H9 (cell line): ENCODE measurements at regions not wholly inside any gene's neighbourhood (a gene's known extent, or its start where the extent isn't known, plus 50 kb on each side); places are given as distances from the start of the nearest gene placed in this dataset.

Experiments used
- DNase-seq: peaks from one replicate; pipeline ENCODE4 v3.0.0-alpha.2; 2017
- H2AFZ ChIP-seq: one replicate; pipeline ENCODE4 v1.6.1; 2013; ENCODE audit warnings: mild to moderate bottlenecking, low read length, control low read depth, moderate library complexity
- H2AK5ac ChIP-seq: 2 replicates; pipeline ENCODE4 v1.6.1; 2013; ENCODE audit warnings: low read length, control low read depth, mixed read lengths; ENCODE audit not compliant: insufficient read length
- H2BK120ac ChIP-seq: one replicate; pipeline ENCODE4 v1.6.1; 2013; ENCODE audit warnings: low read depth, mild to moderate bottlenecking, low read length, control low read depth, inconsistent platforms; ENCODE audit not compliant: poor library complexity, severe bottlenecking
- H2BK12ac ChIP-seq: 2 replicates; pipeline ENCODE4 v1.6.1; 2013; ENCODE audit warnings: low read length, control low read depth, mixed read lengths, low read depth; ENCODE audit not compliant: insufficient read length
- H2BK15ac ChIP-seq: 2 replicates; pipeline ENCODE4 v1.6.1; 2013; ENCODE audit warnings: low read depth, low read length, control low read depth
- H2BK20ac ChIP-seq: one replicate; pipeline ENCODE4 v1.6.1; 2013; ENCODE audit warnings: low read depth, mild to moderate bottlenecking, low read length, control low read depth, inconsistent platforms; ENCODE audit not compliant: poor library complexity, severe bottlenecking
- H2BK5ac ChIP-seq: 2 replicates; pipeline ENCODE4 v1.6.1; 2013; ENCODE audit warnings: low read length, control low read depth, mixed read lengths; ENCODE audit not compliant: insufficient read length
- H3K14ac ChIP-seq: 2 replicates; pipeline ENCODE4 v1.6.1; 2013; ENCODE audit warnings: low read length, control low read depth; ENCODE audit not compliant: insufficient read depth
- H3K18ac ChIP-seq: 2 replicates; pipeline ENCODE4 v1.6.1; 2013; ENCODE audit warnings: low read depth, mild to moderate bottlenecking, mixed read lengths, low read length, control low read depth; ENCODE audit not compliant: insufficient read length
- H3K23ac ChIP-seq: 2 replicates; pipeline ENCODE4 v1.6.1; 2013; ENCODE audit warnings: low read length, control low read depth, mixed read lengths, low read depth; ENCODE audit not compliant: insufficient read length
- H3K23me2 ChIP-seq: 2 replicates; pipeline ENCODE4 v1.6.1; 2013; ENCODE audit warnings: low read depth, mild to moderate bottlenecking, mixed read lengths, low read length, control low read depth; ENCODE audit not compliant: insufficient read length, poor library complexity, severe bottlenecking
- H3K27ac ChIP-seq: 2 replicates; pipeline ENCODE4 v1.5.1; 2013; ENCODE audit warnings: low read length, control low read depth, mixed read lengths, low read depth; ENCODE audit not compliant: insufficient read length
- H3K27me3 ChIP-seq: 2 replicates; pipeline ENCODE4 v1.6.1; 2013; ENCODE audit warnings: low read length, control low read depth, inconsistent platforms; ENCODE audit not compliant: insufficient read depth
- H3K4ac ChIP-seq: 2 replicates; pipeline ENCODE4 v1.6.1; 2013; ENCODE audit warnings: low read depth, mild to moderate bottlenecking, control low read depth, inconsistent platforms, low read length, moderate library complexity
- H3K4me1 ChIP-seq: 2 replicates; pipeline ENCODE4 v1.6.1; 2013; ENCODE audit warnings: low read length, control low read depth, inconsistent platforms; ENCODE audit not compliant: insufficient read depth
- H3K4me2 ChIP-seq: 2 replicates; pipeline ENCODE4 v1.6.1; 2013; ENCODE audit warnings: low read length, control low read depth, mixed read lengths; ENCODE audit not compliant: insufficient read length, insufficient read depth
- H3K56ac ChIP-seq: 2 replicates; pipeline ENCODE4 v1.6.1; 2013; ENCODE audit warnings: low read depth, mild to moderate bottlenecking, mixed read lengths, low read length, control low read depth; ENCODE audit not compliant: insufficient read length
- H3K79me1 ChIP-seq: 2 replicates; pipeline ENCODE4 v1.6.1; 2013; ENCODE audit warnings: low read depth, mild to moderate bottlenecking, moderate library complexity, low read length, control low read depth, inconsistent platforms; ENCODE audit not compliant: insufficient read depth, poor library complexity, severe bottlenecking
- H3K79me2 ChIP-seq: 2 replicates; pipeline ENCODE4 v1.6.1; 2013; ENCODE audit warnings: low read length, control low read depth, inconsistent platforms; ENCODE audit not compliant: insufficient read depth
- H3K9ac ChIP-seq: 2 replicates; pipeline ENCODE4 v1.6.1; 2013; ENCODE audit warnings: low read length, control low read depth, mixed read lengths; ENCODE audit not compliant: insufficient read length; ENCODE audit errors: extremely low read depth
- H3K9me3 ChIP-seq: one replicate; pipeline ENCODE4 v1.6.1; 2013; ENCODE audit warnings: low read depth, low read length, inconsistent platforms; ENCODE audit not compliant: control insufficient read depth
- H3T11ph ChIP-seq: one replicate; pipeline ENCODE4 v1.6.1; 2013; ENCODE audit warnings: mild to moderate bottlenecking, low read length, control low read depth, inconsistent platforms
- H4K20me1 ChIP-seq: one replicate; pipeline ENCODE4 v1.6.1; 2013; ENCODE audit not compliant: control insufficient read depth, insufficient read length, insufficient read depth
- H4K5ac ChIP-seq: 2 replicates; pipeline ENCODE4 v1.6.1; 2013; ENCODE audit warnings: low read depth, mild to moderate bottlenecking, mixed read lengths, low read length, control low read depth; ENCODE audit not compliant: insufficient read length
- H4K8ac ChIP-seq: replicated peaks from 2 replicates; pipeline ENCODE4 v1.6.1; 2013; ENCODE audit warnings: low read length, control low read depth, mixed read lengths, low read depth; ENCODE audit not compliant: insufficient read length
- H4K91ac ChIP-seq: 2 replicates; pipeline ENCODE4 v1.6.1; 2013; ENCODE audit warnings: low read depth, mild to moderate bottlenecking, moderate library complexity, mixed read lengths, low read length, control low read depth; ENCODE audit not compliant: insufficient read length
- H3K27ac Mint-ChIP-seq, 3 experiments: 2 replicates in 2 of 3; 3 replicates in 1 of 3; pipeline ENCODE4 v1.8.0; 2020 to 2021; ENCODE audit warnings: mixed read lengths in 3 of 3, mild to moderate bottlenecking in 1 of 3, moderate library complexity in 1 of 3
- H3K27me3 Mint-ChIP-seq: 2 replicates; pipeline ENCODE4 v1.8.0; 2021; ENCODE audit warnings: low read depth, mild to moderate bottlenecking, moderate library complexity, mixed read lengths
- H3K36me3 Mint-ChIP-seq, 3 experiments: 2 replicates in 2 of 3; 3 replicates in 1 of 3; pipeline ENCODE4 v1.8.0; 2020 to 2021; ENCODE audit warnings: low read depth in 3 of 3, mixed read lengths in 3 of 3; ENCODE audit not compliant: insufficient read depth in 1 of 3
- H3K4me1 Mint-ChIP-seq, 2 experiments: 2 replicates each; pipeline ENCODE4 v1.8.0; 2020; ENCODE audit warnings: mixed read lengths in 2 of 2
- H3K4me3 Mint-ChIP-seq, 2 experiments: 2 replicates in 1 of 2; 3 replicates in 1 of 2; pipeline ENCODE4 v1.8.0; 2020 to 2021; ENCODE audit warnings: mild to moderate bottlenecking in 2 of 2, mixed read lengths in 2 of 2, moderate library complexity in 1 of 2
- H3K9me3 Mint-ChIP-seq, 2 experiments: 2 replicates in 1 of 2; 3 replicates in 1 of 2; pipeline ENCODE4 v1.8.0; 2020; ENCODE audit warnings: mild to moderate bottlenecking in 2 of 2, mixed read lengths in 2 of 2, moderate library complexity in 1 of 2
- WGBS: extraction: QIAGEN DNeasy Blood & Tissue Kit; methylation state at CpG from one replicate; pipeline ENCODE4 v1.1.7; 2013; ENCODE audit warnings: missing lambda C conversion rate, low lambda C conversion rate, mixed read lengths; ENCODE audit not compliant: insufficient read length; ENCODE audit errors: extremely low coverage; 5-methylcytosine and 5-hydroxymethylcytosine counted together
- TF ChIP-seq, protein P1 (sequence below): fragments of 200-600 bp; sonication (generic); conservative IDR thresholded peaks from 3 replicates; pipeline ENCODE4 v1.8.0; 2021; ENCODE audit warnings: antibody characterized with exemption, mild to moderate bottlenecking

DNA sequence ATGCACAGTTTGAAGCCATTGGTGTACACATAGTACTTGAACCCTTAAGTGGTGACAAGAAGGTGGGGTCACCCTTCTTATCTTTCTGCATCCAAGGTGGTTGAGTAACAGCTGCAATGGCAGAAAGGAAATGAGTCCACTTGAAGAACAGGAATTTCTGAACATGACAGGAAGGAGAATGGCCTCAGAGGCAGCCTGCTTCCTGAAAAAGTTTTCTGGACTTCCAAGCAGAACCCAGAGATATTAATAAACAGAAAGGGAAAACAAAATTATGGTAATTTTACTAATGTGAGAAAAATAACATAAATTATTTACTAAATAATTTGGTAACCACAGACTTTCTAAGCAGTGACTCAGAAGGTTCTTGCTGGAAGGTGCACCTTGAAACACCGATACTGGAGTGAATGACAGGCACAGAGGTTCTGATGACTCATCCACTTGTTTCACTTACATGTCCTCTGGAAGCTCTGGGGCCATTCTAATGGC lies 119.9 kb upstream of the HS3ST1 start:
- Histone ChIP-seq H4K8ac (no peak overlapping the region), H2BK12ac (no peak overlapping the region), H3K27ac (no peak overlapping the region), H4K91ac (no peak overlapping the region), H3K9me3 (no peaks in the 10 kb centered on the region), H3K14ac (no peak overlapping the region), H2AK5ac (no peak overlapping the region), H3K56ac (no peak overlapping the region), H3K18ac (no peak overlapping the region), H3K4ac (no peak overlapping the region), H3K27me3 (no peaks in the 10 kb centered on the region), H3K9ac (no peak overlapping the region), H2BK20ac (no peak overlapping the region), H2BK5ac (no peak overlapping the region), H3K79me2 (no peaks in the 10 kb centered on the region), H3K4me2 (no peak overlapping the region), H2BK120ac (no peak overlapping the region), H2AFZ (no peak overlapping the region), H3T11ph (no peak overlapping the region), H3K4me1 (no peaks in the 10 kb centered on the region), H3K23ac (no peak overlapping the region), H4K5ac (no peak overlapping the region), H3K79me1 (no peaks in the 10 kb centered on the region), H2BK15ac (no peak overlapping the region), H4K20me1 (no peaks in the 10 kb centered on the region), H3K23me2 (no peaks in the 10 kb centered on the region)
- DNase-seq = no peak
- TF ChIP-seq, protein P1, sequence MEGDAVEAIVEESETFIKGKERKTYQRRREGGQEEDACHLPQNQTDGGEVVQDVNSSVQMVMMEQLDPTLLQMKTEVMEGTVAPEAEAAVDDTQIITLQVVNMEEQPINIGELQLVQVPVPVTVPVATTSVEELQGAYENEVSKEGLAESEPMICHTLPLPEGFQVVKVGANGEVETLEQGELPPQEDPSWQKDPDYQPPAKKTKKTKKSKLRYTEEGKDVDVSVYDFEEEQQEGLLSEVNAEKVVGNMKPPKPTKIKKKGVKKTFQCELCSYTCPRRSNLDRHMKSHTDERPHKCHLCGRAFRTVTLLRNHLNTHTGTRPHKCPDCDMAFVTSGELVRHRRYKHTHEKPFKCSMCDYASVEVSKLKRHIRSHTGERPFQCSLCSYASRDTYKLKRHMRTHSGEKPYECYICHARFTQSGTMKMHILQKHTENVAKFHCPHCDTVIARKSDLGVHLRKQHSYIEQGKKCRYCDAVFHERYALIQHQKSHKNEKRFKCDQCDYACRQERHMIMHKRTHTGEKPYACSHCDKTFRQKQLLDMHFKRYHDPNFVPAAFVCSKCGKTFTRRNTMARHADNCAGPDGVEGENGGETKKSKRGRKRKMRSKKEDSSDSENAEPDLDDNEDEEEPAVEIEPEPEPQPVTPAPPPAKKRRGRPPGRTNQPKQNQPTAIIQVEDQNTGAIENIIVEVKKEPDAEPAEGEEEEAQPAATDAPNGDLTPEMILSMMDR = no peak
- 0 out of 5 replicates have a peak, but pooled peaks cover 0 to 2% of the 10 kb centered on the region in 2 experiments for H3K9me3 Mint-ChIP-seq
- WGBS = no CpG with 5 or more reads among the region's 1 CpG
- H3K27ac Mint-ChIP-seq = no peak overlapping the region
- H3K4me1 Mint-ChIP-seq = no peaks in the 10 kb centered on the region
- no peak overlapping the region for H3K4me3 Mint-ChIP-seq
- H3K36me3 Mint-ChIP-seq = 0 out of 7 replicates have a peak, but pooled peaks cover 0 to 1% (median 0%) of the 10 kb centered on the region in 3 experiments
- H3K27me3 Mint-ChIP-seq = no peaks in the 10 kb centered on the region
